Ishikawa (cell line): ENCODE measurements at regions not wholly inside any gene's neighbourhood (a gene's known extent, or its start where the extent isn't known, plus 50 kb on each side); places are given as distances from the start of the nearest gene placed in this dataset.

Source experiments
- CEBPB ChIP-seq: IDR thresholded peaks from 2 replicates; pipeline ENCODE4 v1.6.1; 2012
- EGR1 ChIP-seq: IDR thresholded peaks from 2 replicates; pipeline ENCODE4 v1.6.1; 2012
- EP300 ChIP-seq: IDR thresholded peaks from 2 replicates; pipeline ENCODE4 v1.6.1; 2012; ENCODE audit warnings: borderline replicate concordance
- FOXM1 ChIP-seq: IDR thresholded peaks from 2 replicates; pipeline ENCODE4 v1.6.1; 2012; ENCODE audit warnings: low read depth, borderline replicate concordance
- MAX ChIP-seq: IDR thresholded peaks from 2 replicates; pipeline ENCODE4 v1.6.1; 2012
- NFIC ChIP-seq: IDR thresholded peaks from 2 replicates; pipeline ENCODE4 v1.6.1; 2012
- RAD21 ChIP-seq: IDR thresholded peaks from 2 replicates; pipeline ENCODE4 v1.6.1; 2012; ENCODE audit warnings: low read depth
- REST ChIP-seq: IDR thresholded peaks from 2 replicates; pipeline ENCODE4 v1.6.1; 2012; ENCODE audit warnings: low read depth, mild to moderate bottlenecking
- TAF1 ChIP-seq: IDR thresholded peaks from 2 replicates; pipeline ENCODE4 v1.6.1; 2012; ENCODE audit warnings: low read depth, mild to moderate bottlenecking
- TCF12 ChIP-seq: IDR thresholded peaks from 2 replicates; pipeline ENCODE4 v1.6.1; 2012; ENCODE audit warnings: low read depth
- TEAD4 ChIP-seq: IDR thresholded peaks from 2 replicates; pipeline ENCODE4 v1.6.1; 2012
- USF1 ChIP-seq: IDR thresholded peaks from 2 replicates; pipeline ENCODE4 v1.6.1; 2012
- YY1 ChIP-seq: IDR thresholded peaks from 2 replicates; pipeline ENCODE4 v1.6.1; 2012; ENCODE audit warnings: low read depth
- ZBTB7A ChIP-seq: IDR thresholded peaks from 2 replicates; pipeline ENCODE4 v1.6.1; 2012; ENCODE audit warnings: low read depth

- TF ChIP-seq YY1 (no peak), RAD21 (no peak), NFIC (no peak), TEAD4 (no peak), MAX (no peak), USF1 (no peak), FOXM1 (no peak), EGR1 (no peak)
Measured at GRCh38 chr3:193896419-193896818, 239.5 kb upstream of the HES1 start.

GRCh38 chr3:193897288-193897687, 238.7 kb upstream of the HES1 start:
- TF ChIP-seq RAD21 (no peak), EGR1 (no peak), USF1 (no peak), REST (no peak), TEAD4 (no peak)

- TF ChIP-seq FOXM1 (no peak), YY1 (no peak)
Measured at GRCh38 chr3:193897731-193898180, 238.2 kb upstream of the HES1 start.

GRCh38 chr3:193899001-193899400, 236.9 kb upstream of the HES1 start:
- TF ChIP-seq EP300 = no peak

GRCh38 chr3:193901007-193901406, 234.9 kb upstream of the HES1 start:
- no peak for TF ChIP-seq ZBTB7A
- no peak for TF ChIP-seq TAF1
- no peak for TF ChIP-seq USF1
- no peak for TF ChIP-seq EGR1
- TF ChIP-seq NFIC = no peak
- no peak for TF ChIP-seq FOXM1
- TF ChIP-seq MAX = no peak
- no peak for TF ChIP-seq YY1
- TF ChIP-seq CEBPB = no peak
- TF ChIP-seq TEAD4 = no peak
- TF ChIP-seq TCF12 = no peak

GRCh38 chr3:193902607-193903511, 233.1 kb upstream of the HES1 start:
- TF ChIP-seq EP300 = 0 out of 2 replicates have a peak, but pooled peaks have one; percentile 16
- no peak for TF ChIP-seq TCF12
- no peak for TF ChIP-seq CEBPB
- no peak for TF ChIP-seq EGR1
- TF ChIP-seq TAF1 = 0 out of 2 replicates have a peak, but pooled peaks have one; percentile 9
- no peak for TF ChIP-seq RAD21
- no peak for TF ChIP-seq REST
- TF ChIP-seq YY1 = no peak
- TF ChIP-seq ZBTB7A = no peak
- TF ChIP-seq USF1 = no peak
- TF ChIP-seq TEAD4 = no peak
